ENCODE measurements at regions not wholly inside any gene's neighbourhood (a gene's known extent, or its start where the extent isn't known, plus 50 kb on each side); places are given as distances from the start of the nearest gene placed in this dataset.

DNA sequence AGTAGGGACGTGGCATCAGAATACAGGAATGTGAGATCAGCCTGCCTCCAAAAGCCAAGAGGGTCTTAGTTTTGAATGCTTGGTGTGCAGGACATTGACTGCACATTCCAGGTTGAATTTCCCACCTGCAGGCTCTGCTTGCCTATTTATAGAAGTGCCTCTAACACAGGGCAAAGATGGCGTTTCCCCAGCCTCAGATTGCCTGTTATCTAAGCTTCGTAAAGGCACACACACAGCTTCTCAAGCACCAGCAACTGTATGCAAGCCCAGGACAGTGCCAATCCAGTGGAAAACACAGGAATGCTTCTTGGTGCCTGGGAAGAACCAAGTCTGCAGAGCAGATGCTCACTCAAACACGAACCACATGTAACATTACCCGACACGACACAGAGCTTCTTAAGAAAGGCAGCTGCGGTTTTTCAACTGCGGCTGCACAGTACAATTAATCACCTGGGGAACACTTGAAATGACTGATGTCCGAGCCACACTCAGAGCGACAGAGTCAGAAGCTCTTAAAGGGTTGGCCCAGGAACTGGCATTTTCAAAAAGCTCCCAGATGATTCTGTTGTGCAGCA lies 90.0 kb upstream of the ANKRD34C start:
- TF ChIP-seq POLR2A (IDR thresholded peaks at IDR 0.05) (no peak), CTCF (IDR thresholded peaks at IDR 0.05) (no peak)
